ENCODE measurements at regions not wholly inside any gene's neighbourhood (a gene's known extent, or its start where the extent isn't known, plus 50 kb on each side); places are given as distances from the start of the nearest gene placed in this dataset.
"Not testable (repeated sequence)": the region's sequence is repeated elsewhere in the genome, so short reads cannot be mapped to it uniquely, and the experiment has no call there.

- DNase-seq, result not testable (repeated sequence)
Measured at GRCh38 chr6:60782698-60783464, 1503.1 kb downstream of the KHDRBS2 start.

DNA sequence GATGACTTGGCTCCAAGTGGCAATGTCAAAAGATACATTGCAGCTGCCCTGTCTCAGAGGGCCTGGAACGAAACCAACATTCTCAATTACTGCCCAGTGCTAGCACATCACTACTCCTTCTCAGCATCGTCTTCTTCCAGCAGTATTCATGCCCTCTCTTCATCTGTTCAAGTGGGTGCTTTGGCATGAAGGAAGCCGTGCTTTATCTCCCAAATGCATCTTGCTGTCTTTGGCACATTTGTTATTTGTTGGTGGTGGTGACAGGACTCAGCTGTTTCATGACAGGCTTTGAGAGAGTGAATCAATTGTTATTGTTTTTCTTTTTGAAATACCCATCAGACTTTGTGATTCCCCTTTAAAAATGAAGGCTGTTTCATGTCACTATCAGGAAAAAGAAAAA lies 1506.4 kb downstream of the KHDRBS2 start:
- DNase-seq, result not testable (repeated sequence)

GRCh38 chr6:60767791-60768499 lies 1518.1 kb downstream of the KHDRBS2 start:
- DNase-seq, result not testable (repeated sequence)

GRCh38 chr6:60765331-60765730 lies 1520.7 kb downstream of the KHDRBS2 start:
- not testable (repeated sequence) for DNase-seq

GRCh38 chr6:60763464-60764080 lies 1522.5 kb downstream of the KHDRBS2 start:
- DNase-seq, result not testable (repeated sequence)

- DNase-seq, result not testable (repeated sequence)
Measured at GRCh38 chr6:60760928-60761327, 1525.1 kb downstream of the KHDRBS2 start.

GRCh38 chr6:60759149-60759825 lies 1526.7 kb downstream of the KHDRBS2 start:
- DNase-seq, result not testable (repeated sequence)

DNA sequence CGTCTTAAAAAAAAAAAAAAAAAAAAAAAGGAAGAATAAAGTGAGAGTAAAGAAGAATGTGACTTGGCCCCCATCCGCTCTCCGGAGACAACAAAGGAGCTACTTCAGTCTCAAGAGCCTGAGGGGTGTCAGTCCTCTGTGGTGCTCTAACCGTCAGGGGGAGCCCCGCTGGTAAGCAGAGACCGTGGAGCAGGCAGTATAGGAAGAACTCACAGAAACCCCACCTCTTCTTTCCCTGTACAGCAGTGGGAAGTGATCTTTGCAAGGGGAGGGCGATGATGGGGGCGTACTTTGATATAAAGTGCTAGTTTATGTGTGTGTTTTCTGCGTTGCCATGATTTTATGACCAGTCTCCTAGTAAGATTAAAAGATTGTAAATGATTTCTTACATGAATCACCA lies 1527.3 kb downstream of the KHDRBS2 start:
- DNase-seq, result not testable (repeated sequence)

GRCh38 chr6:60754879-60755278 lies 1531.1 kb downstream of the KHDRBS2 start:
- DNase-seq, result no peak

- not testable (repeated sequence) for DNase-seq
Measured at GRCh38 chr6:60750353-60751081, 1535.5 kb downstream of the KHDRBS2 start.

DNA sequence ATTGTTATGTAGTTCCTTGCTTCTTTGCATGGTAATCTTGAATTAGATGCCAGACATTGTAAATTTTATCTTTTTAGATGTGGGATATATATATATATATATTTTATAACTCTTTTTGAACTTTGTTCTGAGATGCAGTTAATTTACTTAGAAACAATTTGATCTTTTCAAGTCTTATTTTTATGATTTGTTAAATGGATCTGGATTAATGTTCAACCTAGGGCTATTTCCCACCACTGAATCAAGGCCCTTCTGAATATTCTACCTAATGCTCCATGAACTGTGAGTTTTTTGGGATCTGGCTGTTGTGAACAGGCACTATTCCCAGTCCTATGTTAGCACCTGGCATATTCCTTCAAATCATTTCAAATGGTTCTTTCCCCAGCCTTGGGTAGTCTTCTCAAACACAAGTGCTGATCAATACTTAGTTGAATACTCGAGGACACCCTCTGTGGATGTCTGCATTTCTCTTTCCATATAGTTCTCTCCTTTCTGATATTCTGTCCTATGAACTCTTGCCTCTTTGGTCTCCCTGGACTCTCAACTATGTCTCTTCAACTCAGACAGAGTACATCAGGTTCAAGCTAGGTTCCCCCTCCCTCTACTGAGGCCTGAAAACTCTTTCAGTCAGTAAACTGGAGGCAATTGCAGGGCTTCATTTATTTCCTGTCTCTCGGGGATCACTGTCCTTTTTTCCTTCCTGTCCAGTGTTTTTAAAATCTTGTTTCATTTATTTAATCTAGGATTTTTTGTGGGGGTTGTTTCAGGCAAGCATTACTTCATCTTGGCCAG lies 1538.1 kb downstream of the KHDRBS2 start:
- DNase-seq, result not testable (repeated sequence)

DNA sequence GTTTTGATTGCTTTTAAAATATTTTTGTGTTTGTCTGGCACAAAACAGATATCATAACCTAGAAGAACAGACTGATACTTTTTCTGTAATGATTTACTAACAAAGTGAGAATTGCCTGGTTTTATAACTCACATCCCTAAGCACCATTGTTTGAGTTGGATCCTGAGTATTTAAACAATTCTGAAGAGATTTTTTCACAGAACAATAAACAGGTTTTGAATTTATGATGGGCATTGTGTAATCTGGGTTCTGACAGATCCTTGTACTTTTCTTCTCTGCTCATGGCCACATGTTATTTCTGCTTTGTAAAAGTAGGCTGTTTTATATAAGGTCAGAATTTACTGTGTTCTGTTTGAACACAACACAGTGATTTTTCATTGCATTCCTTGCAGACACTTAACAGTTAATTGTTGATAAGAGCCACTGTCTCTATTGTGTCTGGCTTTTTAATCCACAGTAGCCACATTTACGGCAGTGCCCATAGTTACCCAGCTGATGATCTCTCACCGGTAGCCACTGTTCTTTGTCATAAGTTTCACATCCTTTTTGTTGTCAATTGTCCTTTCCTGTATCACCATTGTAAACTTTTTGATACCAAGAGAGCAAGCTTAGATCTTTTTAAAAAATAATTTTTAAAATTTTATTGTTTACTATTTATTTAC lies 1548.1 kb downstream of the KHDRBS2 start:
- DNase-seq, result not testable (repeated sequence)

DNA sequence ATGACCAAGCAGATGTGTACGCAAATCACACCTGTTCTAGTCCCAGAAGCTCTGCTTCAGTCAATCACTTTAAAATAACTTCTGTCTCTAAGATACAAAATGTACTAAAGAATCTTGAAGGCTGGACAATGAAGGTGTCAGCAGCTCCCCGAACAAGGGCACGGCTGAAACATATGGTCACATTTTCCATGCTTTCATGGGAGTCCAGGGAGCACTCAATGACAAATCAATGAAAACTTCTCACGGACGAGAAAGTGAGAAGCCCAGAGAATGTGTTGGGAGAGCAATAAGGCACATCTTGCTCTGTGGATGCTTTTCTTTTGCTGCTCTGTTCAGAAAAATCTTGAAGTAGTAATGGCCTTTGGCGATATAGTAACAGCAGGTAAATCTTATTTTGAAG lies 1548.7 kb downstream of the KHDRBS2 start:
- DNase-seq, result not testable (repeated sequence)

DNA sequence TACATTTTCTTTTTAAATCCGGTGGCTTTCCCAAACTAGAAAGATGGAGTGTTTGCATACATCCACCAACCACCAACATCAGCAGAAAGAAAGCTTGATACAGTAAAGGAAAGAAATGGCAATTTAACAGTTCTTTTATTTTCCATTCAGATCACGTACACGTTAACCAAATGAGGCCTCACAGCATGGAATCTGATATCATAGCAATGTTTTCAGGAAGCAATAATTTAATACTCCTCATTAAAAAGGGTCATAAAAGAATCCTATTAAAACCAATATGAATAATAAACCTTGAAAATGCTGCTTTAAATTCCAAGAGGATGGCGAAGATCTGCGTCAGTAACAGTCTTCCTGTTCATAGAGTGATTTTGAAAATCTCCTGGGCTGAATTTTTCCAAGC lies 1562.1 kb downstream of the KHDRBS2 start:
- not testable (repeated sequence) for DNase-seq

DNA sequence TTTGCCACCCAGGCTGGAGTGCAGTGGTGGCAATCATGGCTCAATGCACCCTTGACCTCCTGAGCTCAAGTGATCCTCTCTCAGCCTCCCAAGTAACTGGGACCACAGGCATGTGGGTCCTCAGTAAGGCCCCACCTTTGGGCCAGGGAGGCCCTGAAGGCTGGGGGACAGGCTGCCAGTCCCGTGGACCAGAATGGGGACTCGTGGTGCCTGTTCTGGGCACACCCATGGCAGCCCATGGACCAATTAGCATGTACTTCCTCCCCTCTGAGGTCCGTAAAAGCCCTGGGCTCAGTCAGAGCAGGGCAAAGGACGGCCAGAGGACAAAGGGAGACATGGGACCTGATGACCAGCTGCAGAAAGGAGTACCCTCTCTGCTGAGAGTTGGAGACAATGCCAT lies 1590.8 kb downstream of the KHDRBS2 start:
- DNase-seq, result no peak

GRCh38 chr6:60687085-60687484 lies 1598.9 kb downstream of the KHDRBS2 start:
- DNase-seq, result no peak

DNA sequence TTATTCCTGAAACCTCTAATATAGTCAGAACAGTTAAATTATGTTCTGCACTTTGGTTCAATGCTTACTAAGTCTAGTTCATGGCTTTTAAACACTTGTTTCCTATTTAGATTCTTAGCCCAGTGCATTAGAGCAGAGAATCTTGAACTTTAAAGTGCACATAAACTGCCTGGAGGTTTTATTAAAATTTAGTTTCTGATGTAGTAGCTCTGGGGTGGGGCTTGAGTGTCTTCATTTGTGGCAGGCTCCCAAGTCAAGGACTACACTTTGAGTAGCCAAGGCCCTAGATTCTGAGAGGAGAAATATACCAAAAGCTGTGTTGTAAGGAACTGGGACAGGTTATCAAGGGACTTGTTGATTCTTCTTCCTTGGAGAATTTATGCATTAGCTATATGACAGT lies 1604.2 kb downstream of the KHDRBS2 start:
- DNase-seq, result no peak

GRCh38 chr6:60679175-60679574 lies 1606.8 kb downstream of the KHDRBS2 start:
- DNase-seq, result no peak

DNA sequence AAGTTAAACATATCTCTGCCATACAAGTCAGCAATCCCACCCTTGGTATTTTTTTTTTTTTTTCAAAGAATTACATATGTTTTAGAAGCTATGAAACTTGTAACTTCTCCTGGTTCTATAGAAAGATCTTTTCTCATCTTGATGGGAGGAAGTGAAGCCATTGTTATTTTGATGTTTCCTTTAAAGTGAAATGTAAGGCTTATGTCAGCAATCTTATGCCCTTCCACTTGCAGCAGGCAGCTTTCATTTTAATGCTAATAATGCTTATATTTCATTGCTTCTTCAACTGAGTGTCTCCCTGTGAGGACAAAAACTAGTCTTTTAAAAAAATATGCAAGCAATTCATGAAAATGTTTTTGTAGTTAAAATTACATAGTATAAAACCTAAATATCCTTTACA lies 1614.7 kb downstream of the KHDRBS2 start:
- no peak for DNase-seq

DNA sequence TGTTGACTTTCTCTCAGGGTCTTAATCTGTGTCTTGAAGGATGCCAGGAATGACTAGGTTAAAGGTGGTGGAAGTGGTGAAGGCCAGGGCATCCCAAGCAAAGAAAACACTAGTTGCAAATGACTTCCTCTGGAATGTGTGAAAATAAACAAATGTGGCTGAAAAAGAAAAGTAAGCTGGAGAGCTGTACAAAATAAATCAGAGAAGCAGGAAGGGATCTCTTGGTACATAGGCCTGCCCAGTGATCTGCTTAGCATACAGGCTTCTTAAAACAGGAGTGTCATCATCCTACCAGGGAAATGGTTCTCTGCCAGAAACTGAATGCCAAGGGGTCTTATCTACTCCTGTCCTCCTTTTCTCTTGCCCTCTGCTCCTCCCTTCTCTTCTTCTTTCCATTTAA lies 1616.0 kb downstream of the KHDRBS2 start:
- DNase-seq, result no peak

DNA sequence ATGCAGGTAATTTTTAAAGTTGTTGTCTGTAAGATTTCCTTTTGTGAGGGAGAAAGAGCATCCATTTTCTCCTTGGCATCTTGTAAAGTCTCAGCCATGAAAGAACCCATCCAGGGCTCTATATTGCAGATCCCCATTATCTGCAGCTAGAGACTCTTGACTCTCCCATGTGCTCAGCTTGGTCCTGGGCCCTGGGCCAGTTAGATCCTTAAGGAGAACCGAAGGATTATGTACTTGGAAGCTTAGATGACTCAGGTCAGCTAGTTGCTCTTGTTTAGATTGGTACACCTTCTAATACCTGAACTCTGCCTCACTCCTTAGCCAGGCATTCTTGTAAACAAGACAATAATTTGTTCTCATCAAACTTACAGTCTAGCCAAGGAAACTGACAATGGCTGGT lies 1617.6 kb downstream of the KHDRBS2 start:
- no peak for DNase-seq

All from NCI-H2171 treated with DMSO at 0.1 percent for 48 hours (cell line).